Suprapubic skin (tissue), 4 donors: ENCODE measurements at regions not wholly inside any gene's neighbourhood (a gene's known extent, or its start where the extent isn't known, plus 50 kb on each side); places are given as distances from the start of the nearest gene placed in this dataset.

Experiments used
- EP300 ChIP-seq: sonication (generic); formaldehyde crosslinking; IDR thresholded peaks from one replicate; pipeline ENCODE4 v1.6.1; 2017; ENCODE audit warnings: antibody characterized with exemption
- POLR2A ChIP-seq, 2 donors: fragments of 450-650 bp; IDR thresholded peaks; one replicate each; pipeline ENCODE4 v1.6.1; 2017; ENCODE audit warnings: antibody characterized with exemption in 2 of 2, mild to moderate bottlenecking in 2 of 2, moderate library complexity in 2 of 2
- POLR2AphosphoS5 ChIP-seq, 3 donors: sonication (generic); formaldehyde crosslinking; IDR thresholded peaks; one replicate each; pipeline ENCODE4 v1.6.1; 2017; ENCODE audit warnings: antibody characterized with exemption in 3 of 3
- TF ChIP-seq, protein P1 (sequence below), 2 donors: fragments of 200-600 bp in 1 of 2; fragments of 450-650 bp in 1 of 2; sonication (generic) in 1 of 2; IDR thresholded peaks; one replicate each; pipeline ENCODE4 v1.5.1; 2016 to 2019; ENCODE audit warnings: antibody characterized with exemption in 2 of 2, mild to moderate bottlenecking in 1 of 2, moderate library complexity in 1 of 2

DNA sequence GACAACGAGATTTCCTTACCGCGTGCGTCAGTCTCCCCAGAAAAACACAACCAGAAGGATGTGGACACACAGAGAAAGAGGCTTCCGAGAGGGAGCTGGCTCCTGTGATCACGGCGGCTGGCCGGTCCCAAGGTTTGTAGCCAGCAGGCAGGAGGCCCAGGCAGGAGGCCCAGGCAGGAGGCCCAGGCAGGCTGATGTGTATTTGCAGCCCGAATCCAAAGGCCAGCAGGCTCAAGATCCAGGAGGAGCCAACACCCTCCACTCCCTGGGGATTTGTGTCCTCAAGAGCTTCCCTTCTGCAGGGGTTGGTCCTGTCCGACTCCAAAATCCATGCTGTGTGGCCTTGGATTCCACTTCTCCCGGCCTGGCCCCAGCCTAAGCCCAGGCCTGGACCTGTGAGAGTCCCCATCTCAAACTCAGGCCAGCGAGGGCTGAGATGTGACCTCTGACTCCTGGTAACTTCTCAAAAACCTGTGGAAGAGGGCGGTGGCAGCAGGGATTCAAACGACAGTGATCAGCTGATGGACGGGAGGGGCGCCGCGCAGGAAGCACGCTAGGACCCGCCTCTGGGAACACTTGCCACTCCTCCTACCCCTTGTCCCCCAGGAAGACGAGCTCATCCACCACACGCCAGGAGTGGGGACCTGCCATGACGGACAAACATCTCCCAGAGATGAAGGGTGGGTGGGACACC, 75.0 kb upstream of the PPP1R26 start:
- TF ChIP-seq, protein P1, sequence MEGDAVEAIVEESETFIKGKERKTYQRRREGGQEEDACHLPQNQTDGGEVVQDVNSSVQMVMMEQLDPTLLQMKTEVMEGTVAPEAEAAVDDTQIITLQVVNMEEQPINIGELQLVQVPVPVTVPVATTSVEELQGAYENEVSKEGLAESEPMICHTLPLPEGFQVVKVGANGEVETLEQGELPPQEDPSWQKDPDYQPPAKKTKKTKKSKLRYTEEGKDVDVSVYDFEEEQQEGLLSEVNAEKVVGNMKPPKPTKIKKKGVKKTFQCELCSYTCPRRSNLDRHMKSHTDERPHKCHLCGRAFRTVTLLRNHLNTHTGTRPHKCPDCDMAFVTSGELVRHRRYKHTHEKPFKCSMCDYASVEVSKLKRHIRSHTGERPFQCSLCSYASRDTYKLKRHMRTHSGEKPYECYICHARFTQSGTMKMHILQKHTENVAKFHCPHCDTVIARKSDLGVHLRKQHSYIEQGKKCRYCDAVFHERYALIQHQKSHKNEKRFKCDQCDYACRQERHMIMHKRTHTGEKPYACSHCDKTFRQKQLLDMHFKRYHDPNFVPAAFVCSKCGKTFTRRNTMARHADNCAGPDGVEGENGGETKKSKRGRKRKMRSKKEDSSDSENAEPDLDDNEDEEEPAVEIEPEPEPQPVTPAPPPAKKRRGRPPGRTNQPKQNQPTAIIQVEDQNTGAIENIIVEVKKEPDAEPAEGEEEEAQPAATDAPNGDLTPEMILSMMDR (IDR thresholded peaks at IDR 0.05), result no peak
- TF ChIP-seq EP300 (no peak), POLR2A (IDR thresholded peaks at IDR 0.05) (no peak), POLR2AphosphoS5 (IDR thresholded peaks at IDR 0.05) (no peak)
